HCT116 (cell line): ENCODE measurements at regions not wholly inside any gene's neighbourhood (a gene's known extent, or its start where the extent isn't known, plus 50 kb on each side); places are given as distances from the start of the nearest gene placed in this dataset.

Experiments used
- ATAC-seq: fragments of 200-7000 bp; cut with Tn5 transposase; 2 replicates; pipeline ENCODE4 v1.9.1; 2020; ENCODE audit warnings: mild to moderate bottlenecking, moderate library complexity
- BruUV-seq: library from RNA; stranded (reverse); fragments of 400-500 nt; replicated peaks from 2 replicates; lab custom pipeline; 2021; lab: Mats Ljungman, UMichigan
- CTCF ChIA-PET: fragments of 300-600 bp; sonication (Branson Sonifier 250); formaldehyde crosslinking; loops from one replicate; lab custom pipeline; 2021; ENCODE audit warnings: antibody characterized with exemption; lab: Charles Lee
- POLR2A ChIA-PET: fragments of 300-600, 350-600 bp; sonication (Branson Sonifier 250); formaldehyde crosslinking; loops from one replicate; lab custom pipeline; 2021; ENCODE audit warnings: antibody characterized with exemption; lab: Charles Lee
- RAD21 ChIA-PET, 2 experiments: fragments of 300-600 bp; sonication (Branson Sonifier 250); formaldehyde crosslinking; loops; one replicate each; lab custom pipeline; 2023; ENCODE audit warnings: low total read pairs in 2 of 2; ENCODE audit not compliant: uncharacterized antibody in 2 of 2, unreplicated experiment in 2 of 2, low non-redundant PET in 1 of 2; lab: Charles Lee
- DNase-seq: peaks from one replicate; pipeline ENCODE4 v3.0.0-alpha.2; 2010; ENCODE audit warnings: low read depth, low spot score
- H2AFZ ChIP-seq: fragments of 200-600 bp; shearing (Covaris generic), sonication (generic); 2 replicates; pipeline ENCODE4 v1.6.1; 2017; ENCODE audit warnings: low read depth, mixed run types, mixed read lengths, antibody characterized with exemption, low read length; ENCODE audit not compliant: poor library complexity, severe bottlenecking
- H3K27ac ChIP-seq: 2 replicates; pipeline ENCODE4 v1.5.1; 2012; ENCODE audit warnings: low read depth, low read length
- H3K27me3 ChIP-seq: fragments of 200-600 bp; sonication (generic); 2 replicates; pipeline ENCODE4 v1.6.1; 2016; ENCODE audit warnings: mixed run types, low read length, mixed read lengths; ENCODE audit not compliant: insufficient read depth
- H3K36me3 ChIP-seq, 2 experiments: fragments of 200-500 bp in 1 of 2; fragments of 200-600 bp in 1 of 2; sonication (Bioruptor generic) in 1 of 2; sonication (generic) in 1 of 2; 2 replicates each; pipeline versions ENCODE4 v1.5.1 to v1.6.1; 2014 to 2016; ENCODE audit warnings: low read length in 2 of 2, inconsistent platforms in 1 of 2, mixed read lengths in 1 of 2, mixed run types in 1 of 2; ENCODE audit not compliant: insufficient read depth in 2 of 2, control insufficient read depth in 1 of 2
- H3K4me1 ChIP-seq, 2 experiments: fragments of 200-600 bp in 1 of 2; sonication (generic) in 1 of 2; 2 replicates each; pipeline versions ENCODE4 v1.5.1 to v1.6.1; 2012 to 2017; ENCODE audit warnings: low read length in 2 of 2, inconsistent platforms in 1 of 2, mild to moderate bottlenecking in 1 of 2, mixed read lengths in 1 of 2, mixed run types in 1 of 2, moderate library complexity in 1 of 2; ENCODE audit not compliant: insufficient read depth in 2 of 2, control insufficient read depth in 1 of 2
- H3K4me2 ChIP-seq: fragments of 200-600 bp; sonication (generic); 2 replicates; pipeline ENCODE4 v1.6.1; 2017; ENCODE audit warnings: mixed run types, low read length, mixed read lengths
- H3K4me3 ChIP-seq, 2 experiments: fragments of 200-600 bp in 1 of 2; sonication (generic) in 1 of 2; replicated peaks in 1 of 2; 2 replicates each; pipeline ENCODE4 v1.5.1; 2011 to 2016; ENCODE audit warnings: low read length in 2 of 2, control low read depth in 1 of 2, low read depth in 1 of 2, mild to moderate bottlenecking in 1 of 2, mixed read lengths in 1 of 2, mixed run types in 1 of 2
- H3K79me2 ChIP-seq: fragments of 200-600 bp; sonication (generic); 2 replicates; pipeline ENCODE4 v1.6.1; 2017; ENCODE audit warnings: mild to moderate bottlenecking, mixed run types, low read length, moderate library complexity, mixed read lengths; ENCODE audit not compliant: insufficient read depth
- H3K9ac ChIP-seq: fragments of 200-600 bp; sonication (generic); 2 replicates; pipeline ENCODE4 v1.6.1; 2016; ENCODE audit warnings: low read length, mixed read lengths
- H3K9me2 ChIP-seq: fragments of 200-600 bp; sonication (generic), shearing (Covaris generic); 2 replicates; pipeline ENCODE4 v1.6.1; 2017; ENCODE audit warnings: mixed run types, mild to moderate bottlenecking, moderate library complexity; ENCODE audit not compliant: insufficient read depth
- H3K9me3 ChIP-seq, 2 experiments: fragments of 200-500 bp in 1 of 2; fragments of 200-600 bp in 1 of 2; sonication (Bioruptor generic) in 1 of 2; sonication (generic) in 1 of 2; 2 replicates each; pipeline ENCODE4 v1.6.1; 2014 to 2017; ENCODE audit warnings: low read length in 2 of 2, mixed read lengths in 2 of 2, inconsistent platforms in 1 of 2, low read depth in 1 of 2, mild to moderate bottlenecking in 1 of 2, mixed run types in 1 of 2, moderate library complexity in 1 of 2; ENCODE audit not compliant: control insufficient read depth in 1 of 2, insufficient read depth in 1 of 2
- H4K20me1 ChIP-seq: fragments of 200-600 bp; sonication (generic), shearing (Covaris generic); 2 replicates; pipeline ENCODE4 v1.6.1; 2017; ENCODE audit warnings: mixed run types, mild to moderate bottlenecking, moderate library complexity; ENCODE audit not compliant: insufficient read depth
- ATF3 ChIP-seq: IDR thresholded peaks from 2 replicates; pipeline ENCODE4 v1.6.1; 2012
- CBX3 ChIP-seq: IDR thresholded peaks from 2 replicates; pipeline ENCODE4 v1.6.1; 2012; ENCODE audit warnings: low read depth
- CEBPB ChIP-seq: IDR thresholded peaks from 2 replicates; pipeline ENCODE4 v1.6.1; 2012; ENCODE audit warnings: low read depth
- EGR1 ChIP-seq: IDR thresholded peaks from 2 replicates; pipeline ENCODE4 v1.6.1; 2012; ENCODE audit warnings: low read depth
- ELF1 ChIP-seq: IDR thresholded peaks from 2 replicates; pipeline ENCODE4 v1.6.1; 2012; ENCODE audit warnings: low read depth, borderline replicate concordance
- EZH2 ChIP-seq: fragments of 200-600 bp; sonication (generic); IDR thresholded peaks from 2 replicates; pipeline ENCODE4 v1.6.1; 2017; ENCODE audit warnings: antibody characterized with exemption, mixed run types
- FOSL1 ChIP-seq: IDR thresholded peaks from 2 replicates; pipeline ENCODE4 v1.6.1; 2012; ENCODE audit warnings: low read depth
- JUND ChIP-seq: IDR thresholded peaks from 2 replicates; pipeline ENCODE4 v1.6.1; 2012
- MAX ChIP-seq: IDR thresholded peaks from 2 replicates; pipeline ENCODE4 v1.6.1; 2012
- POLR2A ChIP-seq: IDR thresholded peaks from 2 replicates; pipeline ENCODE4 v1.7.0; 2011; ENCODE audit warnings: borderline replicate concordance; ENCODE audit not compliant: insufficient read depth, insufficient read length; ENCODE audit errors: extremely low read depth
- POLR2AphosphoS5 ChIP-seq: IDR thresholded peaks from 2 replicates; pipeline ENCODE4 v1.6.1; 2011; ENCODE audit warnings: mild to moderate bottlenecking, low read depth, low read length, moderate library complexity
- RAD21 ChIP-seq: IDR thresholded peaks from 2 replicates; pipeline ENCODE4 v1.6.1; 2012; ENCODE audit warnings: low read depth, mild to moderate bottlenecking
- SIN3A ChIP-seq: IDR thresholded peaks from 2 replicates; pipeline ENCODE4 v1.6.1; 2012; ENCODE audit warnings: low read depth
- SRF ChIP-seq: IDR thresholded peaks from 2 replicates; pipeline ENCODE4 v1.6.1; 2012; ENCODE audit warnings: low read depth
- TCF7L2 ChIP-seq: IDR thresholded peaks from 2 replicates; pipeline ENCODE4 v1.7.0; 2011; ENCODE audit warnings: borderline replicate concordance, inconsistent platforms; ENCODE audit not compliant: insufficient read depth, insufficient read length; ENCODE audit errors: extremely low read depth
- YY1 ChIP-seq: IDR thresholded peaks from 2 replicates; pipeline ENCODE4 v1.6.1; 2011; ENCODE audit warnings: low read length, low read depth, moderate library complexity, mild to moderate bottlenecking; ENCODE audit not compliant: insufficient replicate concordance; ENCODE audit errors: extremely low read depth
- ZNF274 ChIP-seq: fragments of 200-500 bp; sonication (Bioruptor generic); IDR thresholded peaks from 2 replicates; pipeline ENCODE4 v1.6.1; 2014; ENCODE audit warnings: mild to moderate bottlenecking, low read depth, low read length, inconsistent platforms
- intact Hi-C: fragments of 100-400 bp; cut with micrococcal nuclease; formaldehyde crosslinking; loops from 2 replicates; pipeline ENCODE4 v1.10.0; 2022

GRCh38 chr2:154934213-154934612 is 235.7 kb downstream of the KCNJ3 start:
- ChIA-PET RAD21 (no interaction called here), CTCF (no interaction called here), POLR2A (no interaction called here)
- BruUV-seq: no TSS peak
- Histone ChIP-seq H3K9me3 (no peaks in the 10 kb centered on the region), H4K20me1 (no peaks in the 10 kb centered on the region), H3K4me1 (no peaks in the 10 kb centered on the region), H3K4me2 (no peak overlapping the region), H3K4me3 (no peak overlapping the region), H3K9me2 (no peaks in the 10 kb centered on the region), H3K9ac (no peak overlapping the region), H3K36me3 (no peaks in the 10 kb centered on the region), H3K27ac (no peak overlapping the region), H3K79me2 (no peaks in the 10 kb centered on the region), H3K27me3 (no peaks in the 10 kb centered on the region), H2AFZ (no peak overlapping the region)
- no peak for DNase-seq
- no peak for ATAC-seq
- intact Hi-C loops: no loop called here
- TF ChIP-seq JUND (no peak), EGR1 (no peak), YY1 (no peak), ATF3 (no peak), MAX (no peak), POLR2A (no peak), SRF (no peak), CEBPB (no peak), EZH2 (no peak), ZNF274 (no peak), POLR2AphosphoS5 (no peak), ELF1 (no peak), RAD21 (no peak), FOSL1 (no peak), SIN3A (no peak), TCF7L2 (no peak), CBX3 (no peak)
